GM12878 (cell line): ENCODE measurements at regions not wholly inside any gene's neighbourhood (a gene's known extent, or its start where the extent isn't known, plus 50 kb on each side); places are given as distances from the start of the nearest gene placed in this dataset.

ENCODE experiments used
- CTCF ChIP-seq, 3 experiments: IDR thresholded peaks in 2 of 3; conservative IDR thresholded peaks in 1 of 3; 2 replicates each; pipeline ENCODE4 v1.5.1; 2011; ENCODE audit warnings: low read depth in 3 of 3, low read length in 3 of 3, mild to moderate bottlenecking in 3 of 3, control low read depth in 2 of 3, moderate library complexity in 2 of 3, inconsistent platforms in 1 of 3, mixed read lengths in 1 of 3; ENCODE audit not compliant: control insufficient read depth in 2 of 3, insufficient read depth in 1 of 3; ENCODE audit errors: extremely low read depth in 1 of 3
- FOXK2 ChIP-seq: fragments of 450-650 bp; IDR thresholded peaks from 2 replicates; pipeline ENCODE4 v1.6.1; 2017; ENCODE audit warnings: mild to moderate bottlenecking, moderate library complexity
- KDM1A ChIP-seq: fragments of 200-600 bp; sonication (generic); IDR thresholded peaks from 2 replicates; pipeline ENCODE4 v1.6.1; 2016; ENCODE audit warnings: borderline replicate concordance
- NR2C1 ChIP-seq: fragments of 450-650 bp; IDR thresholded peaks from 2 replicates; pipeline ENCODE4 v1.6.1; 2017; ENCODE audit warnings: antibody characterized with exemption, mild to moderate bottlenecking, moderate library complexity
- POLR2A ChIP-seq: IDR thresholded peaks from 2 replicates; pipeline ENCODE4 v1.6.1; 2011; ENCODE audit warnings: low read depth, mild to moderate bottlenecking, low read length
- RCOR1 ChIP-seq: conservative IDR thresholded peaks from 2 replicates; pipeline ENCODE4 v1.6.1; 2012; ENCODE audit warnings: low read depth, low read length, improper control_type of control experiment

GRCh38 chrX:111581086-111581485 lies 69.6 kb downstream of the SERTM2 start:
- TF ChIP-seq KDM1A (no peak), CTCF (IDR thresholded peaks at IDR 0.05 in 2 of 3, conservative IDR thresholded peaks at IDR 0.05 in 1 of 3; ENCODE audit: control insufficient read depth in 2 of 3, extremely low read depth in 1 of 3, insufficient read depth in 1 of 3, low read depth in 3 of 3, low read length in 3 of 3) (no peak), RCOR1 (no peak), NR2C1 (no peak), POLR2A (no peak), FOXK2 (no peak)
